ENCODE measurements at regions not wholly inside any gene's neighbourhood (a gene's known extent, or its start where the extent isn't known, plus 50 kb on each side); places are given as distances from the start of the nearest gene placed in this dataset.

- TF ChIP-seq EZH2 (IDR thresholded peaks at IDR 0.05; ENCODE audit: low read depth) (no peak), CTCF (conservative IDR thresholded peaks at IDR 0.05) (no peak)
Observed at GRCh38 chr13:22653866-22654265, 526.9 kb upstream of the SGCG start.

GRCh38 chr13:22655106-22655852, 525.5 kb upstream of the SGCG start:
- Histone ChIP-seq H2AFZ (no peak overlapping the region), H3K36me3 (ENCODE audit: low read depth) (no peaks in the 10 kb centered on the region), H3K9me3 (ENCODE audit: insufficient read depth, low read depth) (no peaks in the 10 kb centered on the region), H3K9me2 (ENCODE audit: insufficient read depth) (no peaks in the 10 kb centered on the region), H3K4me2 (no peak overlapping the region), H3F3A (ENCODE audit: insufficient read depth, low read depth) (no peaks in the 10 kb centered on the region), H3K27me3 (ENCODE audit: insufficient read depth, low read depth) (peaks cover 30% of the 10 kb centered on the region), H3K27ac (no peak overlapping the region), H3K4me1 (replicated peaks; ENCODE audit: insufficient read depth) (no peaks in the 10 kb centered on the region), H3K79me2 (ENCODE audit: low read depth) (no peaks in the 10 kb centered on the region), H4K20me1 (ENCODE audit: insufficient read depth) (no peaks in the 10 kb centered on the region), H3K4me3 (no peak overlapping the region)
- no TSS peak for BruUV-seq (replicated peaks)
- intact Hi-C loops (cut with micrococcal nuclease; ENCODE audit: unreplicated experiment): no loop called here
- TF ChIP-seq EZH2 (IDR thresholded peaks at IDR 0.05; ENCODE audit: low read depth): no peak
- DNase-seq: no peak
- ChIA-PET POLR2A (ENCODE audit: unreplicated experiment) (no interaction called here), CTCF (no interaction called here)

More at GRCh38 chr13:22653866-22654265, 526.9 kb upstream of the SGCG start:
- no peak overlapping the region for H2AFZ ChIP-seq
- ChIA-PET POLR2A (ENCODE audit: unreplicated experiment) (no interaction called here), CTCF (no interaction called here)
- no peak overlapping the region for H3K27ac ChIP-seq
- no peaks in the 10 kb centered on the region for H4K20me1 ChIP-seq (ENCODE audit: insufficient read depth)
- H3K9me2 ChIP-seq (ENCODE audit: insufficient read depth): no peaks in the 10 kb centered on the region
- no peak overlapping the region for H3K4me2 ChIP-seq
- no peaks in the 10 kb centered on the region for H3F3A ChIP-seq (ENCODE audit: insufficient read depth, low read depth)
- BruUV-seq (replicated peaks): no TSS peak
- H3K4me3 ChIP-seq: no peak overlapping the region
- no peaks in the 10 kb centered on the region for H3K36me3 ChIP-seq (ENCODE audit: low read depth)
- no peaks in the 10 kb centered on the region for H3K4me1 ChIP-seq (replicated peaks; ENCODE audit: insufficient read depth)
- H3K9me3 ChIP-seq (ENCODE audit: insufficient read depth, low read depth): no peaks in the 10 kb centered on the region
- H3K79me2 ChIP-seq (ENCODE audit: low read depth): no peaks in the 10 kb centered on the region
- peaks cover 37% of the 10 kb centered on the region for H3K27me3 ChIP-seq (ENCODE audit: insufficient read depth, low read depth)
- intact Hi-C loops (cut with micrococcal nuclease; ENCODE audit: unreplicated experiment): no loop called here
- DNase-seq: no peak

- no TSS peak for BruUV-seq (replicated peaks)
- no peaks in the 10 kb centered on the region for H3K9me2 ChIP-seq (ENCODE audit: insufficient read depth)
- H3K27me3 ChIP-seq (ENCODE audit: insufficient read depth, low read depth): peaks cover 1% of the 10 kb centered on the region; the same call in 1 of the 2 replicates
- H3K4me2 ChIP-seq: no peak overlapping the region
- H3K79me2 ChIP-seq (ENCODE audit: low read depth): no peaks in the 10 kb centered on the region
- intact Hi-C loops (cut with micrococcal nuclease; ENCODE audit: unreplicated experiment): no loop called here
- no peaks in the 10 kb centered on the region for H3F3A ChIP-seq (ENCODE audit: insufficient read depth, low read depth)
- H3K4me1 ChIP-seq (replicated peaks; ENCODE audit: insufficient read depth): no peaks in the 10 kb centered on the region
- no peak overlapping the region for H3K4me3 ChIP-seq
- no peak for DNase-seq
- CTCF ChIA-PET: no interaction called here
- no peaks in the 10 kb centered on the region for H4K20me1 ChIP-seq (ENCODE audit: insufficient read depth)
- H2AFZ ChIP-seq: no peak overlapping the region
- H3K27ac ChIP-seq: no peak overlapping the region
- no peak for TF ChIP-seq CTCF (conservative IDR thresholded peaks at IDR 0.05)
- TF ChIP-seq EZH2 (IDR thresholded peaks at IDR 0.05; ENCODE audit: low read depth): no peak
- H3K36me3 ChIP-seq (ENCODE audit: low read depth): no peaks in the 10 kb centered on the region
- POLR2A ChIA-PET (ENCODE audit: unreplicated experiment): no interaction called here
- H3K9me3 ChIP-seq (ENCODE audit: insufficient read depth, low read depth): no peaks in the 10 kb centered on the region
Observed at GRCh38 chr13:22662771-22663170, 518.0 kb upstream of the SGCG start.

GRCh38 chr13:22665506-22665905, 515.3 kb upstream of the SGCG start:
- no peak overlapping the region for H2AFZ ChIP-seq
- no peaks in the 10 kb centered on the region for H3F3A ChIP-seq (ENCODE audit: insufficient read depth, low read depth)
- H4K20me1 ChIP-seq (ENCODE audit: insufficient read depth): no peaks in the 10 kb centered on the region
- H3K4me3 ChIP-seq: no peak overlapping the region
- H3K27ac ChIP-seq: no peak overlapping the region
- no peak for DNase-seq
- H3K4me1 ChIP-seq (replicated peaks; ENCODE audit: insufficient read depth): no peaks in the 10 kb centered on the region
- CTCF ChIA-PET: no interaction called here
- TF ChIP-seq EZH2 (IDR thresholded peaks at IDR 0.05; ENCODE audit: low read depth) (no peak), CTCF (conservative IDR thresholded peaks at IDR 0.05) (no peak)
- POLR2A ChIA-PET (ENCODE audit: unreplicated experiment): no interaction called here
- H3K27me3 ChIP-seq (ENCODE audit: insufficient read depth, low read depth): peaks cover 4% of the 10 kb centered on the region; the same call in 1 of the 2 replicates
- no peaks in the 10 kb centered on the region for H3K9me2 ChIP-seq (ENCODE audit: insufficient read depth)
- H3K9me3 ChIP-seq (ENCODE audit: insufficient read depth, low read depth): no peaks in the 10 kb centered on the region
- no peaks in the 10 kb centered on the region for H3K79me2 ChIP-seq (ENCODE audit: low read depth)
- no peaks in the 10 kb centered on the region for H3K36me3 ChIP-seq (ENCODE audit: low read depth)
- BruUV-seq (replicated peaks): no TSS peak
- intact Hi-C loops (cut with micrococcal nuclease; ENCODE audit: unreplicated experiment): no loop called here
- no peak overlapping the region for H3K4me2 ChIP-seq
